GM21723 (cell line): ENCODE measurements at regions not wholly inside any gene's neighbourhood (a gene's known extent, or its start where the extent isn't known, plus 50 kb on each side); places are given as distances from the start of the nearest gene placed in this dataset.
A peak's percentile ranks its signal among the peaks of the same experiment; 100 is the strongest.

Source experiments
- ATAC-seq: cut with Tn5 transposase; IDR thresholded peaks from one replicate; pipeline ENCODE4 v1.9.1; 2021; ENCODE audit warnings: mild to moderate bottlenecking, moderate library complexity; ENCODE audit not compliant: unreplicated experiment

DNA sequence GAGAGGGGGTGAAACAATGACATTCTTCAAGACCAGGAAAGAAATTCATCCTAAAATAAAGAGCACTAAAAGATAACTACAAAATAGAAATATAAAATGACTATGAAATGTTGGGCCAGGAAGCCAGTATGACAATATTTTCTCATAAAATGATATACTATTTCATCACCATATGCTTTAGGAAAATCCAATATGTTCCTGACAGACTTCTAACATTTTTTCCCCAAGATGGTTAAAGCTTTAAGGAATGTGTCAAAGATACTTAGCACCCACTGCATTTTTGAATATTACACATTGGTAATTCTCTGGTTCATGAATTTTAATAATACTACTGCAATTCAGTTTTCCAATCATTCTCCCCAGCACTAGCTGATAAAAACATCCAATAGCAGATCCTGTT lies 87.7 kb upstream of the PLEKHG7 start:
- ATAC-seq, result no peak

DNA sequence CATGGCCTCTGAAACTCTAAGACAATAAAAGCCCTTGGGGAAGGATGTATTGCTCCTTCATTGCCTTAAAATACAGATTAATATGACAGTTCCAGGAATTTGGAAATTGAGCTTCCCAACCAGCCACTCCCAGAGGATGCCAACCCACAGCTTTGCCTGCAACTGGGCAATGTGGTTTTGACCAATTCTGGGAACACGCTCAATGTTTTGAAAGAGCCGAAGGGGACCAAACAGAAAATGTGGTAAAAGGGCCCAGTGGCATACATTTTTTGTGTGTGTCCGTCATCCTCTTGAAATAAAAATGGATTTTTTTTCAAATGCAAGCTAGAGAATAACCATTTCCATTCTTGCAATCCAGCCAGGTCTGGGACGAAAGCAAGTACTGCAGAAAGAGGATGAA lies 88.3 kb upstream of the PLEKHG7 start:
- ATAC-seq, result no peak

DNA sequence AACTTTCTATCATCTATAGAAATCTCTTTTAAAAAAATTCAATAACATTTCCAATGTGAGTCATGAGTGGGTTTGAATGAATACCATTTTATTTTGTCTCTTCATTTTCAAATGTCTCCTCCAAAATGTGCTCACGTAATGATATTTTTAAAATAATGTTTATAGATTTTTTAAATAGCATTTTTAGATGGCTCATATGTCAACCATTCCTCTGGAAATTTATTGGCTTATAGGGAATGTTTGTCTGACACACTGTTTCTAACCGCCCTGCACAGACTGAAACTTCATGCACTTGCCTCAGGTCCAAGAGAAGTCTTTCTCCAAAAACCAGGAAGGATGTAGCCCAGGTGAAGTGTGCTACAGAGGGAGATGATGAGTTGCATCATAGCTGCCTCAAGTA lies 88.8 kb upstream of the PLEKHG7 start:
- no peak for ATAC-seq

DNA sequence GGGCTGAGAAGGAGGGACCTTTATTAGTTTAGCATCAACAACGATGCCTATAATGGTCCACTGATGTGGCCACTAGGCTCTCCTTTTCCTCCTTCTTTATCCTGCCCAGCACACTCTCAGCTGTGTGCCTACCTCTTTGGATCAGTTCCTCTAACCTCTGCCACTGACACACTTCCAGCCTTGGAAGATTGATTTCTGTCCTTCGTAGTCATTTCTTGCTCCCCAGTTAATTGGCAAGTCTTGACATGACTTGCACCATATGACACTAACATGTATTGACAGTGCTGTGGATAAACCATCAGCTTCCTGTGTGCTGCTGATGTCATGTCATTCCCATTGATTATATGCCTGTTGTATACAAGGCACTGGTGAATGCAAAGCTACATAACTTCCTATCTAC lies 90.2 kb upstream of the PLEKHG7 start:
- no peak for ATAC-seq

DNA sequence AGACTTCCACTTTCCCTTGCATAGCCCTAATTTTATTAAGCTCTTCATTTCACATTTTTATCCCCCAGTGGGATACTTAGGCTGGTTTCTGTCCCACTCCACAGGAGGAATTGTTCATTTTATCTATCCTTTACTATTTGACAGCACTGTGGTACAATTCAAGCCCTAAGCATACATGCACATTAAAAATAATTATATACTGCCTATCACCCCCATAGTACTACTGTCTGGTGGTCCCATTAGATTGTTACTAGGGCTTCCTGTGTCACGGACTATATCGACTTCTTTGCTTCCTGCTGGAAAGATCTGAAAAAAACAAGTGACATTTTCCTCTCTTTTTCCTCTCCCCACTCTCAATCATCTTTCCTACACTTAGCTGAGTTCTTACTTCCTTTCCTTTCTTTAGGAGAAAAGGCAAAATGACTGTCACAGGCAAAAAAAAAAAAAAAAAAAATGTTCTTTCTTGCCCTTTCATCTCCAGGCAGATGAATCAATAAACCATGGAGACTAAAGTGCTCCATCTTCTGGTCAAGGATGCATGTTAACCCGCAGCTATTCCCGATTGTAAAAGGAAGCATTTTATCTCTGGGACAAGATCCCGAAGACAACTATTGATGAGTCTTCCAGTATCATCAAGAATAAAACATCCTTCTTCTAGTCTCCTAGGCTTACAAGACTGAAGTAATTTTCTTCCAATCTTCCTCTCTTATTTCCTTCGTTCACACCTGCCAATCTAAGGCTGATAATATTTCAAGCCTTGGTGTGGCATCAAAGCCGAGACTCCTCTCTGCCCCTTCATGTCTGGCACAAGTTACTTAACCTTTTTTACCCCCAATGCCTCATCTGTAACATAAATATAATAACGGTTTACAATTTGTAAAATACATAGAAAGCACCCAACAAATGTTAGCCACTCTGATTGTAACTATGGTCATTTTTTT lies 94.4 kb upstream of the PLEKHG7 start:
- no peak for ATAC-seq

DNA sequence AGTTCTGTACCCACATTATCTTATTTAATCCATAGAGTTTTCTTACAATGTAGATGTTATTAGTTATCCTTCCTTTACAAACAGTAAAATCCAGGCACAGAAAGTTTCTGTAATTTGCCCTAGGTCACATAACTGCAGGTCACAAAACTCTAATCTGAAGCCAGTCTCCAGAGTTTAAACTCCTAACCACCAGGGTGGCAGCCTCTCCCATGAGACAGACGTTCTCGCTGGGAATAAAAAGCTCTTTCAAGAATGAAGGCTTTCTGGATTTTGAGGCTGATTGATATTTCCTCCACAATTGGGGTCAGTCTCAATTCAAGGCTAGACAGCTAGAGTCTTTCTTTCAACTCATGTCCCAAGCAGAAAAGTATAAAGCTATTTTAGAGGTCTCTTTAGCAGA lies 95.8 kb upstream of the PLEKHG7 start:
- ATAC-seq, result no peak

DNA sequence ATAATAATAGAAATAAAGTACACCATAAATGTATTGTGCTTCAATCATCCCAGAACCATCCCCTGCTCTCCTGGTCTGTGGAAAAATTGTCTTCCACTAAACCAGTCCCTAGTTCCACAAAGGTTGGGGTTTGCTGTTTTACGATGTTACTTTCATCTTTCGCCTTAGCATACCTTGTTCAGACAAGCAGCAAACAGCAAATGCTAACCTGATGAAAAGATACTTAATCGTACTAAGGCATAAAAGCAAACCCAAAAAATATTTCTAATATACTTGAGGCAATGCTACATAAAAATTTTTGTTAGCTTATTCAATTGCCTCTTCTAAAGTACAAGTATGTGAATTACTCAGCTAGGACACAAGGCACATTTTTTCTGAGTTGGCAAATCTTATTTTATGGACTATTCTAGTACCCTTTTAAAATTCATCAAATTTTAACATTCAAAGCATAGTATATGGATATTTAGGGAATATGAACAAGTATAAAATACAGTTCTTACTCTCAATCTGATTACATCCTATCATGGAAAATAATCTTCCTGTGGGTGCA lies 97.1 kb upstream of the PLEKHG7 start:
- no peak for ATAC-seq

DNA sequence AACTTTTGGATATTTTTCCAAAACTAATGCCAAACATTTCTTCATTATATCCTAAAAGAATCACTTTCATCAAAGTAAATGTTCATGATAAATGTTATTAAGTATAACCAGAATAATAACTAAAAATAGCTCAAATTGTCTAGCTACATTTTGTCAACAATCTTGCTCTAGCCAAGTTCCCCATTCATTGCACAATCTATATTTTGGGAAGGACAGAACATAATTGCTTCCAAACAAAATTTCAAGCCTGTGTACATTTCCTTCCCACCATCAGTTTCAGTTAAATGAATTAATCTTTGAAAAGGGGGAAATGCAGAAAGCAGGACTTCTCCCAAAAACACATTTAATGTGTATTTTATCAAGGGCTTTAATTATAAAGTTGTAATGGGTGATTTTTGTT lies 98.0 kb upstream of the PLEKHG7 start:
- no peak for ATAC-seq

DNA sequence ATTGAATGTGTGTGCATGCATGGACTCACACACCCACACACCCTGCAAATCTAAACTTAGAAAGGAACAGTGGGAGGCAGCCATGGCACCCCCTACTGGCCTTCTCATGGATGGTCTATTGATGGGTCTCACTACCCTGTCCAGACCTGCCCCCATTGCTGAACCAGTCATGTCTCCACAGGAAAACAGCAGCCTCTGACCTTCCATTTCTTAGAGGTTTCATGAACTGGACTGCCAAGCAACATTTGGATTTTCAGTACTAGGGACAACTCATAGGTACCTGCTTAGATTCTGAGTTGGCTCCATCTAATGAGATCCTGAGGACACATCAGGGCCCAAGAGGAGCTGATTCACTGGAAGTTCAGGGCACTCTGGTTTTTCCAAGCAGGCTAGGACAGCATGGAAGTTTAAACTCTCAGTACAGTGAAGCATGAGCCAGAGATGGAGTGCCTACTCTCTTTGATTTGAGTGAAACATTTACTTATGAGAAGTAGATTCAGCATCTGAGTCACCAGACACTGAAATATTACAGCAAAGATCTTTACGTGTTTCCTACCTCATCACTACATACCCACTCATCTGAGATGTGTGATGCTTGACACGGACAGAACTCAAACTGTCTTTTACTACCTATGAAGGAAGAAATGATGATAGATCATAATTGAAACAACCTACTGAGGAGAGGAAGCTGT lies 98.9 kb upstream of the PLEKHG7 start:
- no peak for ATAC-seq

DNA sequence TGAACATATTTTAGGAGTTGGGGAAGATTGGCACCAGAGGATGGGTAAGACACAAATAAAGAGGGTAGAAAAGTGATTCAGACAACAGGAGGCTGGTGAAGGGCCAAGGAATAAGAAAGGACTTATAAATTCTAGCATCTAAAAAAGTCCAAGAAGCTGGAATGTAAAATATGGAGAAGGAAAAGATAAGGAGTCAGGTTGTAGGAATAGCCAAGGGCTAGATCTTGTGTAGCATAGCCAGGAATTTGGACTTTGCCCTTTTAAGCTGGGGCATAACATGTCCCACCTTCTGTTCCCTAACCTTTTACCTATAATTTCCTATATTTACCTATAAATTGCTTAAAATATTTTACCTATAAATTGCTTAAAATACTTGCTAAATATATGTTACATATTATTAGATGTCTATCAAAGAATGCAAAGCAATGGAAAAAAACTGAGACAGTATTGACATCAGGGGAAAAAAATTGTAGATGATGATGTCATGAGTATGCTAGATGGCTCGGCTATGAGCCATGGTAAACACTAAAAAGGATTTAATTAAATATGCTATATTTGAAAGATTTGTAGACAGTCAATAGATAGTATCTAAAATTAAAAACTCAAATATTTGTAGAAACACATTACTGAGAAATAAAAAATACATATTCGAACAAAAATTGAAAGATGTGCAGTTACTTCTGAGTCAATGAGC lies 99.7 kb upstream of the PLEKHG7 start:
- ATAC-seq, result no peak

DNA sequence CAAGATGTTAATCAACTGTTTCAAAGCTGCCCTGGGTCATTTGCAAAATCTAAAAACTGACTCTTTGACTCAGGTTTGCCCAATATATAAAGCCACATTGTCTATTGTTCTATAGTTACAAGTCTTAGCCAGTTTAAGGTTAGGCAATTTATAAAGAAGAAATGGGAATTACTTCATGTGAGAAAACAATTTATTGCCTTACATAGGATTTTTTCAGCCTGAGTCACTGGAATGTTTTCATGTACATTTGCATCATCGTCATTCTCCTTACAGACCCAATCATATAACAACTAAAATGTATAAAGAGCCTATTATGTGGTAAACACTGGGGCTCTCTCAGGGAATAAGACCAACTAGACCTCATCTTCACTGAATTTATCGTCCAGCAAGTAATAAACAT lies 100.3 kb upstream of the PLEKHG7 start:
- ATAC-seq, result no peak

DNA sequence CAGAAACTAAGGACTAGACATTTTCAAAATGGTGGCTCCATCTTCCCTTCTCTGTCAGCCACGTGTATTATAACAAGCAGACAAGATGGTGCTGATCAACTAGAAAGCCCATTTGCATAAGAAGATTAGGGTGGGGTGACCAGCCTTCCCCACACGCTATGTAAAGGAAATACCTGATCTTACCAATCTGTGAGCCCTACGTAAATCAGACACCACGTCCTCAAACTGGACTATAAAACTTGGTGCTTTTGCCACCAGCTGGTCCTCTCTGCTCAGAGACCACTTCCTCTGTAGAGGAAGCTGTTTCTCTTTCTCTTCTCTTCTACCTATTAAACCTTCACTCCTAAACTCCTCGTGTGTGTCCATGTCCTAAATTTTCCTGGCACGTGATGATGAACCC lies 101.1 kb upstream of the PLEKHG7 start:
- ATAC-seq, result no peak

DNA sequence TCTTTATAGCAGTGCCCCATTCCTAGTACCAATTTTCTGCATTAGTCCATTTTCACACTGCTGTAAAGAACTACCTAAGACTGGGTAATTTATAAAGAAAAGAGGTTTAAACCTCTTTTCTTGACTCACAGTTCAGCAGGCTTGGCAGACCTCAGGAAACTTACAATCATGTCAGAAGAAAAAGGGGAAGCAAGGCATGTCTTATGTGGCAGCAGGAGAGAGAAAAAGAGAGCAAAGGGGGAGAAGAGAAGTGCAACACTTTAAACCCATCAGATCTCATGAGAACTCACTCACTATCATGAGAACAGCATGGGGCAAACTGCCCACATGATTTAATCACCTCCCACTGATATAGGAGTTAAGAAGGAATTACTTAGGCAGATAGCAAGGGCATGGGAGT lies 101.6 kb upstream of the PLEKHG7 start:
- no peak for ATAC-seq

DNA sequence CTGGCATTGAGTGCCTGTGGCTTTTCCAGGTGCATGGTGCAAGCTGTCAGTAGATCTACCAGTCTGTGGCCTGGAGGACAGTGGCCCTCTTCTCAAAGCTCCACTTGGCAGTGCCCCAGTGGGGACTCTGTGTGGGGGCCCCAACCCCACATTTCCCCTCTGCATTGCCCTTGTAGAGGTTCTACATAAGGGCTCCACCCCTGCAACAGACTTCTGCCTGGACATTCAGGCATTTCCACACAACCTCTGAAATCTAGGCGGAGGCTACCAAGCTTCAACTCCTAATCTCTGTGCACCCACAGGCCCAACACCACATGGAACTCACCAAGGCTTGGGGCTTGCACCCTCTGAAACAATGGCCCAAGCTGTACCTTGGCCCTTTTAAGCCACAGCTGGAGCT lies 102.7 kb upstream of the PLEKHG7 start:
- ATAC-seq, result no peak

DNA sequence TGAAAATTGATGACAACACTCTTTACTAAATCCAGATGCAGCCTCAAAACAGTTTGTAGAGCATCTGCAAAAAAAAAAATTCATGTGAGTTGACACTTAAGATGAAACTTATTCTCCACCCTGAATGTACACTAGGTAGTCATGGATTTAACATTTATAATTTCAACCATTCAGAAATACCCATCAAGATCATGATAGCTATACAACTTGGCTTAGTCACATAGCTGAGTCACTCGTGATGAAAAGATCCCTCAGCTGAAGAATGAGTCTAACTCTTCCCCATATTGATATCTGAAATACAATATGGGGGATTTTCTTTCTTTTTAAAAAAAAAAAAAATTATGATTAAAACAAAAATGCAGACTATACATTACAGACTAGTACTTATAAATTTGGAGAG lies 104.8 kb upstream of the PLEKHG7 start:
- no peak for ATAC-seq

DNA sequence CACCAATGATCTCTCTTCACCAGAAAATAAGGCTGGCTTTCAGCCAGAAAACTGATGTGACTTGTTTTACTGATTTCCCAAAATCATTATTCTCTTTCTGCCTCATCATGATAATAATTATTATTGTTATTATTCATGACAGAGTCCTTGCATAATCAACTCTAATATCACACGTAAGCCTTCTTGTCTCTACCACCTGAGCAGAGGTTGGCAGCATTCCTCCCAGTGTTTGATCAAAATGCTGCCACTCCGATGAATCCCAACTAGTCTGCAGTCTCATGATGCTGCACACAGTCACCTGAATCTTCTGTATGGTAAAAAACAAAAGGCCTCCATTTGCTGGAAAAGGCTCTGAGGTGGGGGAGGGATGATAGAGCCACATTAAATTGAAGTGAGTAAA lies 105.7 kb upstream of the PLEKHG7 start:
- no peak for ATAC-seq

DNA sequence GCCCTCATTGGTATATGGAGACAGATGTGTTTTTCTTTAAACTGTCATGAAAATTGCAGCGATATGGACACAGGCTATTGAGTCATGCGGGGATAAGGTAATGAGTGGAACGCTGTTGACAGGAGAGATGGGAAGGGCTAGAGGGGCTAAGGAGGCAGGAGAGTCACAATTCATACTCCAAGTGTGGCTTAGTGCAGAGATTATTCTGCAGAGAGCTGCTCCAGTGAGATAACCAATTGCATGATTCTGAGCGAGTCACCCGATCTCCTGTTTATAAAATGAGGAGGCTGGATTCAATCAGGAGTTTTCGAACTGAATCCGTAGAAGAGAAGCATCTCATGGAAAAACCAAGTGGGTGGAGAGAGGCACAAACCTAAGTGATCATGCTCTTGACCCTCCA lies 106.4 kb upstream of the PLEKHG7 start:
- ATAC-seq, result no peak

DNA sequence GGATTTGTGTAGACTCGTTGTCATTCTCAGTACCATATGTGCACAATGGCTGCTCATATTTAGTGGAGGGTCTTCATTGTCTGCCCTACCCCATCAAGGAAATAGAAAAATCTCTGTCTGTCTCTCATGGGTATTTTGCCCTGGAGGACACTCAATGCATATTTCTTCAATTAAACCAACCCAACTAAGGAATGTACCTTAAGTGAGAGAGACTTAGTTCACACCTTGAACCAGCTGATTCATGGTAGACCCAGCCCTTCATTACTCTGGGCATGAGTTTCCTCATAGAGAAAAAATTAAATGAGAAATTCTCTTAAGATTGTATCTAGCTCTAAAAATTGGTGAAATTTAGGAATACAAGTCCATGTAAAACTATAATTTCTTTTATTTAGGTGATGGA lies 107.1 kb upstream of the PLEKHG7 start:
- ATAC-seq, result no peak

DNA sequence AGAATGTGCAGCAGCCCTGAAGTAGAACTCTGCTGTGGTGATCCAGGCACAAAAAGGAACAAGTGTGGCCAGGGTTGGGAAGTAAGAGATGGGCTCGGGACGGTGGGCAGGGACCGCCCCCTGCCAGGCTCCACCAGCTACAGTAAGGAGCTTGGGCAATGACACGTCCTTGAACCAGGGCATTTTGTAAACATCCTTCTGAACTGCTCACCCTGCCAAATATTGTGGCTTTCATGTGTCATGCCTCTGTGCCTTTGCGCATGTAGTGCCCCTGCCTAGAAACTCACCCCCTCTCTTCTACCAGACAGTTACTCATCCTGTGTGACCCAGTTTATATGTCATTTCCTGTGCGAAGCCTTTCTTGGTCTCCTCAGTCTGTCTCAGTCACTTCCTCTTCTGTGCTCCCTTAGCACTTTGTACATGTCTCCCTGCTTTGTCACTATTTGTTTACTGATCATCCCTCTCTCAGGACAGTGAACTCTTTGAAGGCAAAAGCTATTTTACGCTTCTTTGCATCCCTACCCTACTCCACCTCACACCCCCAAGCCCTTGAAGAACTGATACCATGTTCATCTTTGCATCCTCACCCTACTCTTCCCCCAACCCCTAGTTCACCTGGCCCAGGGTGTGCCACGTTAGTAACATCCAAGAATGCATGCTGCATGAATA lies 108.9 kb upstream of the PLEKHG7 start:
- peak; percentile 100 for ATAC-seq

DNA sequence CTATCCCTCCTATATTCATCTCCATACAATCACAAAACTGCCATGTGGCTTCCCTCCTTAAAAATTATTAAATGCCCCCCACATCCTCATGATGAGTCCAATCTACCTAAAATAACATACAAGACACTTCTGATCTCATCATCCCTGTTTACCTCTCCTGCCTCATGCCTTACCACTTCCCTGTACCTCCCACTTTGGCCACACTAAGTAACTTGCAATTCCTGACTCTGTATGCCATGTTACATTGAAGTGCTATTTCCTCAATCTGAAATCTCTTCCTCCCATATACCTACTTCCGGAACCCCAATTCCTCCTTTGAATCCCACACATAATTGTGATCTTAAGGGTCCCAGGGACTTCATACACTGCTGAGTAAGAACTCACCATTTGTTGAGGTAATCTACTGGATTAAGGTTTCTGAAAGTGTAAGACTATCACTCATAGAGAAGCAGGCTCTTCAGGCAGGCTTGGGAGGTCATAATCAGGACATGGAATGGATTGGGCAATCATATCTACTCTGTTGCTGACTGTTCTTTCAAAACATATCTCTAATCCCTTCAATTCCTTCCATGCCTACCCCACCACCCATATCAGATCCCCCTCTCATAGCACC lies 117.6 kb upstream of the PLEKHG7 start:
- no peak for ATAC-seq

DNA sequence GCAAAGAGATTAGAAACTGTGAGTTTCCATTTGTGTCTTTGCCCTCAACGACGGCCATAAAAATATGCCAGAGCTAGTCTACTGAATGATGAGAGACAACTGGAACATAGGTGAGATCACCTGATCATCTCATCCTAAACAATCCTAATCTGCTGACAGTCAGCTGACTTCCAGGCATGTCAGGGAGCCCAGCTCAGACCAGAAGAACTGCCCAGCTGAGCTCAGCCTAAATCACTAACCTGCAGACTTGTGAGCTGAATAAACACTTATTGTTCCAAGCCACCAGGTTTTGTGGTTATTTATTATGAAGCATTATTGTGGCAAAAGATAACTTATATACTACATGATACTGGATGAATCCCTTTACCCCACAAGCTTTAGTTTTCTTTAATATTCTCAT lies 118.9 kb upstream of the PLEKHG7 start:
- ATAC-seq, result no peak
